GM23248 (cell line): ENCODE measurements at regions not wholly inside any gene's neighbourhood (a gene's known extent, or its start where the extent isn't known, plus 50 kb on each side); places are given as distances from the start of the nearest gene placed in this dataset.
"Not testable (repeated sequence)": the region's sequence is repeated elsewhere in the genome, so short reads cannot be mapped to it uniquely, and the experiment has no call there.

Experiments
- DNase-seq: peaks from one replicate; pipeline ENCODE4 v3.0.0-alpha.2; 2015
- H2AFZ ChIP-seq: fragments of 200-600 bp; sonication (generic); 2 replicates; pipeline ENCODE4 v1.6.1; 2016; ENCODE audit warnings: antibody characterized with exemption
- H3F3A ChIP-seq: fragments of 200-600 bp; sonication (generic); 2 replicates; pipeline ENCODE4 v1.6.1; 2016; ENCODE audit warnings: mild to moderate bottlenecking, antibody characterized with exemption, mixed run types; ENCODE audit not compliant: insufficient read depth
- H3K27ac ChIP-seq: fragments of 200-600 bp; sonication (generic); 2 replicates; pipeline ENCODE4 v1.5.1; 2016; ENCODE audit warnings: mild to moderate bottlenecking
- H3K27me3 ChIP-seq: fragments of 200-600 bp; sonication (generic); replicated peaks from 2 replicates; pipeline ENCODE4 v1.6.1; 2016; ENCODE audit warnings: mild to moderate bottlenecking; ENCODE audit not compliant: insufficient read depth
- H3K36me3 ChIP-seq: fragments of 200-600 bp; sonication (generic); 2 replicates; pipeline ENCODE4 v1.6.1; 2016; ENCODE audit warnings: low read depth, mild to moderate bottlenecking
- H3K4me1 ChIP-seq: fragments of 200-600 bp; sonication (generic); 2 replicates; pipeline ENCODE4 v1.6.1; 2016; ENCODE audit warnings: mild to moderate bottlenecking; ENCODE audit not compliant: insufficient read depth
- H3K4me2 ChIP-seq: fragments of 200-600 bp; sonication (generic); one replicate; pipeline ENCODE4 v1.6.1; 2016; ENCODE audit warnings: mild to moderate bottlenecking; ENCODE audit not compliant: unreplicated experiment
- H3K4me3 ChIP-seq: fragments of 200-600 bp; sonication (generic); 2 replicates; pipeline ENCODE4 v1.5.1; 2016; ENCODE audit warnings: mild to moderate bottlenecking
- H3K79me2 ChIP-seq: fragments of 200-600 bp; sonication (generic); 2 replicates; pipeline ENCODE4 v1.6.1; 2016; ENCODE audit warnings: mild to moderate bottlenecking; ENCODE audit not compliant: insufficient read depth
- H3K9ac ChIP-seq: fragments of 200-600 bp; sonication (generic); 2 replicates; pipeline ENCODE4 v1.6.1; 2016; ENCODE audit warnings: mild to moderate bottlenecking
- H3K9me2 ChIP-seq: fragments of 200-600 bp; sonication (generic); 2 replicates; pipeline ENCODE4 v1.6.1; 2016; ENCODE audit warnings: mixed run types, mild to moderate bottlenecking, moderate library complexity; ENCODE audit not compliant: insufficient read depth
- H3K9me3 ChIP-seq: fragments of 200-600 bp; sonication (generic); one replicate; pipeline ENCODE4 v1.6.1; 2017; ENCODE audit warnings: low read depth
- H4K20me1 ChIP-seq: fragments of 200-600 bp; sonication (generic); 2 replicates; pipeline ENCODE4 v1.6.0; 2016; ENCODE audit not compliant: insufficient read depth
- EZH2 ChIP-seq: fragments of 200-600 bp; sonication (generic); IDR thresholded peaks from 2 replicates; pipeline ENCODE4 v1.6.1; 2018; ENCODE audit warnings: antibody characterized with exemption, mild to moderate bottlenecking; ENCODE audit not compliant: insufficient read depth, poor library complexity, severe bottlenecking
- EZH2phosphoT487 ChIP-seq: fragments of 200-600 bp; sonication (generic); IDR thresholded peaks from 2 replicates; pipeline ENCODE4 v1.6.1; 2018; ENCODE audit warnings: antibody characterized with exemption, moderate library complexity, mild to moderate bottlenecking, low read depth; ENCODE audit not compliant: insufficient read depth
- WGBS, 2 experiments: methylation state at CpG; one replicate each; pipeline ENCODE4 v1.1.6; 2015 to 2017; ENCODE audit warnings: low lambda C conversion rate in 2 of 2, low coverage in 1 of 2; ENCODE audit errors: missing lambda C conversion rate in 2 of 2; 5-methylcytosine and 5-hydroxymethylcytosine counted together
- in situ Hi-C: fragments of 300-500 bp; cut with MboI; formaldehyde crosslinking; loops from 2 replicates; pipeline ENCODE4 v1.15.0; 2020

- no peaks in the 10 kb centered on the region for H3K79me2 ChIP-seq
- no peak for TF ChIP-seq EZH2
- no peak for TF ChIP-seq EZH2phosphoT487
- no peaks in the 10 kb centered on the region for H4K20me1 ChIP-seq
- no peaks in the 10 kb centered on the region for H3F3A ChIP-seq
- in situ Hi-C loops = no loop called here
- WGBS, 2 experiments = 85 to 89% methylated on average over 4 of the region's 4 CpGs
- no peaks in the 10 kb centered on the region for H3K36me3 ChIP-seq
- no peaks in the 10 kb centered on the region for H3K27me3 ChIP-seq
- no peak overlapping the region for H3K9ac ChIP-seq
- no peaks in the 10 kb centered on the region for H3K9me3 ChIP-seq
- H3K9me2 ChIP-seq = no peaks in the 10 kb centered on the region
- no peak overlapping the region for H3K27ac ChIP-seq
- no peak for DNase-seq
- H2AFZ ChIP-seq = no peak overlapping the region
- H3K4me3 ChIP-seq = no peak overlapping the region
- H3K4me2 ChIP-seq = no peak overlapping the region
- H3K4me1 ChIP-seq = no peaks in the 10 kb centered on the region
Observed at GRCh38 chr20:47444584-47444983, 57.1 kb upstream of the NCOA3 start.

- no peak overlapping the region for H2AFZ ChIP-seq
- no peaks in the 10 kb centered on the region for H4K20me1 ChIP-seq
- TF ChIP-seq EZH2phosphoT487 (no peak), EZH2 (no peak)
- H3K27me3 ChIP-seq = no peaks in the 10 kb centered on the region
- no peak overlapping the region for H3K4me3 ChIP-seq
- in situ Hi-C loops = no loop called here
- H3K9me3 ChIP-seq = no peaks in the 10 kb centered on the region
- H3K27ac ChIP-seq = no peak overlapping the region
- no peak overlapping the region for H3K4me2 ChIP-seq
- no peaks in the 10 kb centered on the region for H3K79me2 ChIP-seq
- H3F3A ChIP-seq = no peaks in the 10 kb centered on the region
- H3K4me1 ChIP-seq = no peaks in the 10 kb centered on the region
- no peaks in the 10 kb centered on the region for H3K36me3 ChIP-seq
- H3K9me2 ChIP-seq = no peaks in the 10 kb centered on the region
- no peak for DNase-seq
- H3K9ac ChIP-seq = no peak overlapping the region
- WGBS, 2 experiments = 73% methylated on average over 8 of the region's 8 CpGs
Observed at GRCh38 chr20:47445291-47445690, 56.4 kb upstream of the NCOA3 start.

GRCh38 chr20:47447350-47448296, 54.1 kb upstream of the NCOA3 start:
- not testable (repeated sequence) for H3F3A ChIP-seq

GRCh38 chr20:47448429-47448828, 53.3 kb upstream of the NCOA3 start:
- no peak overlapping the region for H2AFZ ChIP-seq
- H3K27me3 ChIP-seq = no peaks in the 10 kb centered on the region
- no peak overlapping the region for H3K4me2 ChIP-seq
- no peak overlapping the region for H3K9ac ChIP-seq
- in situ Hi-C loops = no loop called here
- no peaks in the 10 kb centered on the region for H3K9me3 ChIP-seq
- no peaks in the 10 kb centered on the region for H4K20me1 ChIP-seq
- WGBS, 2 experiments = 68 to 69% methylated on average over 4 of the region's 4 CpGs
- DNase-seq = no peak
- no peaks in the 10 kb centered on the region for H3K9me2 ChIP-seq
- H3F3A ChIP-seq = peaks cover 11% of the 10 kb centered on the region
- 0 out of 2 replicates have a peak, but pooled peaks cover 4% of the 10 kb centered on the region for H3K4me1 ChIP-seq
- no peak overlapping the region for H3K4me3 ChIP-seq
- no peak for TF ChIP-seq EZH2phosphoT487
- TF ChIP-seq EZH2 = no peak
- no peak overlapping the region for H3K27ac ChIP-seq
- H3K36me3 ChIP-seq = no peaks in the 10 kb centered on the region
- H3K79me2 ChIP-seq = no peaks in the 10 kb centered on the region

More at GRCh38 chr20:47447350-47448296, 54.1 kb upstream of the NCOA3 start:
- DNase-seq, H3K9me2 ChIP-seq, in situ Hi-C loops, H3K79me2 ChIP-seq, H3K4me3 ChIP-seq, H3K27ac ChIP-seq, H3K4me1 ChIP-seq, H3K9ac ChIP-seq, H3K27me3 ChIP-seq, H3K36me3 ChIP-seq, H4K20me1 ChIP-seq, H2AFZ ChIP-seq, H3K4me2 ChIP-seq, H3K9me3 ChIP-seq: not testable (repeated sequence)
- 90 to 94% methylated on average over 15 of the region's 15 CpGs for WGBS, 2 experiments
